HG03457 (cell line): ENCODE measurements at regions not wholly inside any gene's neighbourhood (a gene's known extent, or its start where the extent isn't known, plus 50 kb on each side); places are given as distances from the start of the nearest gene placed in this dataset.

Experiments used
- ATAC-seq: cut with Tn5 transposase; IDR thresholded peaks from one replicate; pipeline ENCODE4 v1.9.1; 2021; ENCODE audit warnings: moderate number of reproducible peaks; ENCODE audit not compliant: unreplicated experiment

- ATAC-seq: no peak
Observed at GRCh38 chr5:110027527-110028322, 338.0 kb downstream of the MAN2A1 start.

GRCh38 chr5:110031402-110032140 lies 341.8 kb downstream of the MAN2A1 start:
- ATAC-seq: no peak

GRCh38 chr5:110032376-110032775 lies 342.6 kb downstream of the MAN2A1 start:
- ATAC-seq: no peak

- ATAC-seq: no peak
Observed at GRCh38 chr5:110034056-110034600, 344.4 kb downstream of the MAN2A1 start.

GRCh38 chr5:110038297-110038997 lies 348.7 kb downstream of the MAN2A1 start:
- ATAC-seq: no peak

GRCh38 chr5:110040178-110040577 lies 350.5 kb downstream of the MAN2A1 start:
- no peak for ATAC-seq

- ATAC-seq: no peak
Observed at GRCh38 chr5:110043025-110043424, 353.3 kb downstream of the MAN2A1 start.

GRCh38 chr5:110045158-110045557 lies 355.4 kb downstream of the MAN2A1 start:
- ATAC-seq: no peak

GRCh38 chr5:110048491-110048890 lies 358.8 kb downstream of the MAN2A1 start:
- ATAC-seq: no peak

GRCh38 chr5:110049816-110050215 lies 360.1 kb downstream of the MAN2A1 start:
- no peak for ATAC-seq

GRCh38 chr5:110050640-110051345 lies 361.1 kb downstream of the MAN2A1 start:
- no peak for ATAC-seq

GRCh38 chr5:110053205-110053604 lies 363.5 kb downstream of the MAN2A1 start:
- ATAC-seq: no peak

GRCh38 chr5:110053824-110054223 lies 364.1 kb downstream of the MAN2A1 start:
- ATAC-seq: peak; percentile 11

- ATAC-seq: peak; percentile 74
Observed at GRCh38 chr5:110054240-110054639, 364.5 kb downstream of the MAN2A1 start.

GRCh38 chr5:110055302-110055701 lies 365.6 kb downstream of the MAN2A1 start:
- ATAC-seq: no peak

- ATAC-seq: no peak
Observed at GRCh38 chr5:110056580-110057114, 366.9 kb downstream of the MAN2A1 start.

- ATAC-seq: no peak
Observed at GRCh38 chr5:110058175-110058574, 368.4 kb downstream of the MAN2A1 start.

GRCh38 chr5:110062246-110062645 lies 372.5 kb downstream of the MAN2A1 start:
- ATAC-seq: no peak

GRCh38 chr5:110063640-110064602 lies 374.2 kb downstream of the MAN2A1 start:
- ATAC-seq: no peak
